HEK293 (cell line): ENCODE measurements at regions not wholly inside any gene's neighbourhood (a gene's known extent, or its start where the extent isn't known, plus 50 kb on each side); places are given as distances from the start of the nearest gene placed in this dataset.

ENCODE experiments used
- CTCF ChIP-seq: fragments of 450-650 bp; formaldehyde crosslinking; IDR thresholded peaks from 2 replicates; pipeline ENCODE4 v1.5.1; 2016; ENCODE audit warnings: missing biosample characterization, missing genetic modification characterization
- KLF9 ChIP-seq: fragments of 450-650 bp; formaldehyde crosslinking; IDR thresholded peaks from 2 replicates; pipeline ENCODE4 v1.5.1; 2016; ENCODE audit warnings: missing biosample characterization, missing genetic modification characterization, low read depth
- REST ChIP-seq: fragments of 450-650 bp; formaldehyde crosslinking; IDR thresholded peaks from 2 replicates; pipeline ENCODE4 v1.5.1; 2016; ENCODE audit warnings: missing biosample characterization, missing genetic modification characterization
- ZNF19 ChIP-seq: fragments of 450-650 bp; formaldehyde crosslinking; IDR thresholded peaks from 2 replicates; pipeline ENCODE4; 2016; ENCODE audit warnings: missing biosample characterization, missing genetic modification characterization, low read depth
- ZNF202 ChIP-seq: fragments of 450-650 bp; formaldehyde crosslinking; IDR thresholded peaks from 2 replicates; pipeline ENCODE4 v1.5.1; 2016; ENCODE audit warnings: missing biosample characterization, missing genetic modification characterization, borderline replicate concordance
- ZNF221 ChIP-seq: fragments of 450-650 bp; formaldehyde crosslinking; IDR thresholded peaks from 2 replicates; pipeline ENCODE4 v1.5.1; 2017; ENCODE audit warnings: missing biosample characterization, missing genetic modification characterization, borderline replicate concordance
- ZNF398 ChIP-seq: fragments of 450-650 bp; formaldehyde crosslinking; IDR thresholded peaks from 2 replicates; pipeline ENCODE4 v1.5.1; 2017; ENCODE audit warnings: missing biosample characterization, missing genetic modification characterization

GRCh38 chr21:15986277-15986676, 256.5 kb downstream of the USP25 start:
- TF ChIP-seq ZNF202 (tag by site-specific recombination) = no peak
- no peak for TF ChIP-seq CTCF (tag by site-specific recombination)
- TF ChIP-seq ZNF19 = no peak
- no peak for TF ChIP-seq ZNF221
- TF ChIP-seq KLF9 (tag by site-specific recombination) = no peak
- TF ChIP-seq REST = no peak
- no peak for TF ChIP-seq ZNF398 (tag by site-specific recombination)
